Neural crest cell (in vitro differentiated cells): ENCODE measurements at regions not wholly inside any gene's neighbourhood (a gene's known extent, or its start where the extent isn't known, plus 50 kb on each side); places are given as distances from the start of the nearest gene placed in this dataset.

Experiments used
- DNase-seq: peaks from one replicate; pipeline ENCODE4 v3.0.0; 2021; ENCODE audit warnings: low read depth, mixed read lengths, low spot score
- H3K27ac Mint-ChIP-seq: one replicate; pipeline ENCODE4 v1.8.0; 2021; ENCODE audit warnings: mild to moderate bottlenecking, mixed read lengths; ENCODE audit not compliant: unreplicated experiment
- H3K27me3 Mint-ChIP-seq: 2 replicates; pipeline ENCODE4 v1.8.0; 2021; ENCODE audit warnings: low read depth, mild to moderate bottlenecking, mixed read lengths
- H3K36me3 Mint-ChIP-seq: 2 replicates; pipeline ENCODE4 v1.8.0; 2021; ENCODE audit warnings: low read depth, mild to moderate bottlenecking, mixed read lengths
- H3K4me1 Mint-ChIP-seq: 2 replicates; pipeline ENCODE4 v1.8.0; 2021; ENCODE audit warnings: mixed read lengths
- H3K4me3 Mint-ChIP-seq: one replicate; pipeline ENCODE4 v1.8.0; 2021; ENCODE audit warnings: mild to moderate bottlenecking, mixed read lengths
- H3K9me3 Mint-ChIP-seq: 2 replicates; pipeline ENCODE4 v1.8.0; 2021; ENCODE audit warnings: mixed read lengths
- TF ChIP-seq, protein P1 (sequence below): fragments of 200-600 bp; sonication (generic); conservative IDR thresholded peaks from 2 replicates; pipeline ENCODE4 v1.5.0; 2021; ENCODE audit warnings: antibody characterized with exemption, mild to moderate bottlenecking

DNA sequence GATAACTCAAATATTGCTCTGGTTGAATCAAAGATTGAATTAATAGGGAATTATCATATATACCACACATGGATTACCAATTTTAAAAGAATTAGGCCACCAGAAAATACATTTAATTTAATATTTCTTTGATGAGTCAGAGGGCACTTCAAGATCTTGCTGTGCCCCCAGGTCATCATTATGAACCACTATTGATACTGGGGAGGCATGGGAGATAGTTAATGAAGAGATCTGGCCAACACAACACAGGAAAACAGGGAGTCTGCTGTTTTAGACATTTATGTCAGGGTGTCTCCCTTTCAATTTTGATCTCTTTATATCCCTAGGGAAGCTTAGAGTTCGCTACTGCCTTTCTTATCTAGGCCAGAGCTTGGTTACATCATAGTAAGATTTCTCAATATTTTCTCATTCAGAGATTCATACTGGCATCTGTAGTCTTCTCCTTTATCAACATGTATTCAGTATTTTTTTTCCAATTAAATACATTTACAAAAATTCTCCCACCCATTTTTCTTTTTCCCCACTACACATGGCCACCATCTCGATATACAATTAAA lies 158.3 kb upstream of the ZFHX3 start:
- Mint-ChIP-seq H3K4me3 (no peak overlapping the region), H3K36me3 (no peaks in the 10 kb centered on the region), H3K27me3 (no peaks in the 10 kb centered on the region), H3K27ac (no peak overlapping the region), H3K9me3 (peaks cover 2% of the 10 kb centered on the region), H3K4me1 (no peaks in the 10 kb centered on the region)
- no peak for DNase-seq
- TF ChIP-seq, protein P1, sequence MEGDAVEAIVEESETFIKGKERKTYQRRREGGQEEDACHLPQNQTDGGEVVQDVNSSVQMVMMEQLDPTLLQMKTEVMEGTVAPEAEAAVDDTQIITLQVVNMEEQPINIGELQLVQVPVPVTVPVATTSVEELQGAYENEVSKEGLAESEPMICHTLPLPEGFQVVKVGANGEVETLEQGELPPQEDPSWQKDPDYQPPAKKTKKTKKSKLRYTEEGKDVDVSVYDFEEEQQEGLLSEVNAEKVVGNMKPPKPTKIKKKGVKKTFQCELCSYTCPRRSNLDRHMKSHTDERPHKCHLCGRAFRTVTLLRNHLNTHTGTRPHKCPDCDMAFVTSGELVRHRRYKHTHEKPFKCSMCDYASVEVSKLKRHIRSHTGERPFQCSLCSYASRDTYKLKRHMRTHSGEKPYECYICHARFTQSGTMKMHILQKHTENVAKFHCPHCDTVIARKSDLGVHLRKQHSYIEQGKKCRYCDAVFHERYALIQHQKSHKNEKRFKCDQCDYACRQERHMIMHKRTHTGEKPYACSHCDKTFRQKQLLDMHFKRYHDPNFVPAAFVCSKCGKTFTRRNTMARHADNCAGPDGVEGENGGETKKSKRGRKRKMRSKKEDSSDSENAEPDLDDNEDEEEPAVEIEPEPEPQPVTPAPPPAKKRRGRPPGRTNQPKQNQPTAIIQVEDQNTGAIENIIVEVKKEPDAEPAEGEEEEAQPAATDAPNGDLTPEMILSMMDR, result no peak

DNA sequence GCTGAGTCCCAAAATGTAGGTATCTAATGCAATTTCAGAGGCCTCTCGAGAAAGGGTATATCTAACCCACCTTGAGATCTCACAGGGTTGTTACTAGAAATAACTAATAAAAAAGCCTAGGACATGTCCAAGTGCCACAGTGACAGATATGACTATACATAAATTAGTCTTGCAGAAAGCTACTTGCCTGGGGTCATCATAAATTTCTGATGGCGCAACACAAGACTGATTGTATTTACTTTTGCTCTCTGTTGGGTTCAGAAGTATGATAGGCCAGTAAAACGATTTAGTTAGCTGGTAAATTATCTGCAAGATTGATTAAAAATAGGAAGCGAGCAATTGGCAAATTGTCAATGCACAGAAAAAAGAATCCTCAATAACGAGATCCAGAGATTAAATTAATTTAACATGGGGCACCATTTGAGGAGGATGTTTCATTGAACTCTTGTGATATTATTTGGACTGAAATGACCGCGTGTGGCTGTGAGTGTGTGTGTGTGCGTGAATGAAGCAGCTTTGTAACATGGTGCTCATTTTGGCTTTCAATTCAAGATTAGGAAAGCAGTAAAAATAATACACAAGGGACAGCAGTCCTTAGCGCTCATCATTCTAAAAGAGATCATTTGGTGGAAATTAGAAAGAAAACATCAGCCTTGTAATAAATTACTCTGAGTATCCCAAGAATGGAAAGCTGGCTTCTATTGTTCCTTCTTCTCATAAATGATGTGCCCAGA lies 157.4 kb upstream of the ZFHX3 start:
- TF ChIP-seq, protein P1, result no peak
- no peak overlapping the region for H3K27ac Mint-ChIP-seq
- no peaks in the 10 kb centered on the region for H3K27me3 Mint-ChIP-seq
- H3K4me1 Mint-ChIP-seq, result no peaks in the 10 kb centered on the region
- no peak overlapping the region for H3K4me3 Mint-ChIP-seq
- no peak for DNase-seq
- peaks cover 2% of the 10 kb centered on the region for H3K9me3 Mint-ChIP-seq
- H3K36me3 Mint-ChIP-seq, result no peaks in the 10 kb centered on the region

DNA sequence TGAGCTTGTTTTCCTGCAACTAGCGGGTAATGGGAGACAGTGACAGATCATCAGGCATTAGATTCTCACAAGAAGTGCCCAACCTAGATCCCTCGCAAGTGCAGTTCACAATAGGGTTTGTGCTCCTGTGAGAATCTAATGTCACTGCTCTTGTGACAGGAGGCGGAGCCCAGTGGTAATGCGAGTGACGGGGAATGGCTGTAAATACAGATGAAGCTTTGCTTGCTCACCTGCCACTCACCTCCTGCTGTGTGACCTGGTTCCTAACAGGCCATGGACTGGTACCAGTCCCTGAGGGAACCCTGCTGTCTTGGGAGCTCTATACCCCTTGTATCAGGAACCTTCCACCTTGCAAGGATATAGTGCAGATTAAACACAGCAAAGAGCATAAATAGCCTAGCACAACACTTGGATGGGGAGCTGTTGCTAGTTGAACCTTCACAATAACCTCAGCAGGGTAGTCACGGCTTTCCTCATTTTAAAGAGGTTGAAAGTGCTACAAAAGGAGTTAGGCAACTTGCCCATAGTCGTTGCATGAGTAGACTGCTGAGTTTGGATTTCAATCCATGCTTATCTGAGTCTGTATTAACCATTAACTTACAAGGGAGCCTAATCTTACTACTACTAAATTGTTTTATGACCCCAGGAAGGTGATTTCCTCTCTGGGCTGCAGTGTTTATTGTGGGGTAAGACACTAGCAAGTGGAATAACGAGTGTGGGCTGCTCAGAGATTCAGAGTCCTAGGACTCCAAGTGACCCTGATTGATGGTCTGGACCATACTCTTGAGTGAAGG lies 156.6 kb upstream of the ZFHX3 start:
- H3K4me1 Mint-ChIP-seq, result no peaks in the 10 kb centered on the region
- H3K36me3 Mint-ChIP-seq, result no peaks in the 10 kb centered on the region
- no peak overlapping the region for H3K4me3 Mint-ChIP-seq
- H3K9me3 Mint-ChIP-seq, result peaks cover 2% of the 10 kb centered on the region
- no peak overlapping the region for H3K27ac Mint-ChIP-seq
- H3K27me3 Mint-ChIP-seq, result no peaks in the 10 kb centered on the region
- TF ChIP-seq, protein P1, result no peak
- no peak for DNase-seq

DNA sequence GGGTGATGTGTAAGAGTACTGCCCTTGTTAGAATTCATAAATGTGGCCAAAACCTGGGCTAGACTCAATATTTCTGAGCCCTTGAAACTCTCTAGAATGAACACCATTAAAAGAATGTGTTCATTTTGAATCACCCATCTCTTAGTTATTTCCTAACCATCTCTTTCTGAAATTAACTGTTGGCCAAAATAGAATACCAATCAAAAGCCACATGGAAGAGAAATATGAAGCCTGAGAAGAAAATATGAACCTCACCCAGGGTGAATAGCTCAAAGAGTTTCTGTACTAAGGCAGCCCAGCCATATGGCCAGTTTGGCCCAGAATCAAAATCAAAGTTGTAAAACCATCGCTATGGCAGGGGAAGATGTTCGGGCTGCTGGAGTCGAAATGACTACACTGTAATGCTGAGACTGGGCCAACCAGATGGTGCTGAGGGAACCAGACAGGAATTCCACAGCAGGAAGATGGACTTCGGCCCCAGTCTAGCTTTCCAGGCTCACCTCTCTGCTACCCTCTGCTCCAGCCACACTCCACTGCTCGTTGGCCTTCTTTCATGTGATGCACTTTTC lies 154.3 kb upstream of the ZFHX3 start:
- no peak for DNase-seq
- H3K36me3 Mint-ChIP-seq, result no peaks in the 10 kb centered on the region
- H3K9me3 Mint-ChIP-seq, result peaks cover 2% of the 10 kb centered on the region
- H3K4me3 Mint-ChIP-seq, result no peak overlapping the region
- TF ChIP-seq, protein P1, result no peak
- H3K4me1 Mint-ChIP-seq, result no peaks in the 10 kb centered on the region
- H3K27me3 Mint-ChIP-seq, result no peaks in the 10 kb centered on the region
- no peak overlapping the region for H3K27ac Mint-ChIP-seq

DNA sequence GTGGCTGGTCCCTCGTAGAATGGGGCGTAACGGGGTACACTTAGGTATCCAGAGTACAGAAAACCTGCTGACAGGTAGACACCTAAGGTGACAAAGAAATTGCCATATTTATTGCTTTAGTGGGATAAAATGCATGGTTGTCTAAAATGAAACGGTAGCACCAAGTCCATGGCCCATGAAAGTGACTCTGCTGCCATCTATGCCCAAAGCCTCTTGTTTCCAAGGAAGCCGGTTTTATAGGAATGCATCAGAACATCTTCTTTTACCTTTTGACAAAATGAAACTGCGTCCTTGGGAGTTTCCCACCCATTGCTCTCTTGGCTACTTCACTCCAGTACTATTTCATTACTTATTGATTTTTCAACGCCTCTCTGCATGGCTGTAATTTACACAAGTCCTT lies 151.3 kb upstream of the ZFHX3 start:
- Mint-ChIP-seq H3K36me3 (no peaks in the 10 kb centered on the region), H3K4me3 (no peak overlapping the region), H3K27ac (no peak overlapping the region), H3K9me3 (peaks cover 5% of the 10 kb centered on the region), H3K4me1 (peaks cover 4% of the 10 kb centered on the region), H3K27me3 (no peaks in the 10 kb centered on the region)
- no peak for DNase-seq
- TF ChIP-seq, protein P1, result no peak
